ENCODE measurements at regions not wholly inside any gene's neighbourhood (a gene's known extent, or its start where the extent isn't known, plus 50 kb on each side); places are given as distances from the start of the nearest gene placed in this dataset.

- Histone ChIP-seq H3K14ac (ENCODE audit: low read length) (no peak overlapping the region), H3K4me1 (ENCODE audit: control insufficient read depth in 2 of 2, insufficient read depth in 1 of 2, low read depth in 1 of 2, low read length in 2 of 2) (no peaks in the 10 kb centered on the region), H3K9ac (ENCODE audit: low read depth, low read length, poor library complexity) (no peak overlapping the region), H3K18ac (ENCODE audit: low read length) (no peak overlapping the region), H4K91ac (ENCODE audit: low read depth, low read length, poor library complexity) (no peak overlapping the region), H3K9me3 (replicated peaks in 1 of 2; ENCODE audit: control insufficient read depth in 2 of 2, insufficient read depth in 1 of 2, low read depth in 1 of 2, low read length in 2 of 2) (no peaks in the 10 kb centered on the region), H2BK15ac (ENCODE audit: low read length) (no peak overlapping the region), H2BK5ac (ENCODE audit: low read length) (no peak overlapping the region), H2AFZ (ENCODE audit: low read length) (no peak overlapping the region), H4K8ac (ENCODE audit: low read depth, low read length) (no peak overlapping the region), H3K79me1 (ENCODE audit: low read depth, low read length) (no peaks in the 10 kb centered on the region), H3K4me3 (ENCODE audit: low read length in 2 of 2) (no peak overlapping the region), H3K36me3 (replicated peaks in 1 of 2; ENCODE audit: control insufficient read depth in 2 of 2, insufficient read depth in 2 of 2, low read length in 2 of 2) (no peaks in the 10 kb centered on the region), H2BK12ac (ENCODE audit: low read length) (no peak overlapping the region), H2AK5ac (ENCODE audit: low read depth, low read length) (no peak overlapping the region), H3K23ac (ENCODE audit: low read depth, low read length, poor library complexity) (no peak overlapping the region), H2BK120ac (ENCODE audit: low read depth, low read length) (no peak overlapping the region), H3K4me2 (ENCODE audit: insufficient read depth, low read length, poor library complexity, severe bottlenecking) (no peak overlapping the region), H3K4ac (ENCODE audit: low read length) (no peak overlapping the region), H3K27ac (replicated peaks; ENCODE audit: low read length) (no peak overlapping the region), H3K27me3 (ENCODE audit: control insufficient read depth in 3 of 3, insufficient read depth in 3 of 3, low read depth in 1 of 3, low read length in 3 of 3) (peaks cover 0 to 3% (median 0%) of the 10 kb centered on the region in 3 experiments)
- WGBS, 2 donors (ENCODE audit: extremely low coverage in 2 of 2, insufficient read length in 2 of 2, insufficient replicate concordance in 1 of 2), result no CpG with 5 or more reads among the region's 2 CpGs
- DNase-seq (ENCODE audit: low spot score), result no peak
Observed at GRCh38 chr10:83037653-83038052, 1101.7 kb upstream of the GHITM start.

GRCh38 chr10:83038631-83039030 lies 1100.7 kb upstream of the GHITM start:
- no peaks in the 10 kb centered on the region for H3K36me3 ChIP-seq (replicated peaks in 1 of 2; ENCODE audit: control insufficient read depth in 2 of 2, insufficient read depth in 2 of 2, low read length in 2 of 2)
- no peak overlapping the region for H3K4me3 ChIP-seq (ENCODE audit: low read length in 2 of 2)
- H3K23ac ChIP-seq (ENCODE audit: low read depth, low read length, poor library complexity), result no peak overlapping the region
- no peak overlapping the region for H3K9ac ChIP-seq (ENCODE audit: low read depth, low read length, poor library complexity)
- H2BK5ac ChIP-seq (ENCODE audit: low read length), result no peak overlapping the region
- H3K4ac ChIP-seq (ENCODE audit: low read length), result no peak overlapping the region
- no peak overlapping the region for H3K14ac ChIP-seq (ENCODE audit: low read length)
- peaks cover 0 to 3% (median 0%) of the 10 kb centered on the region in 3 experiments for H3K27me3 ChIP-seq (ENCODE audit: control insufficient read depth in 3 of 3, insufficient read depth in 3 of 3, low read depth in 1 of 3, low read length in 3 of 3)
- no peak overlapping the region for H4K8ac ChIP-seq (ENCODE audit: low read depth, low read length)
- no peak overlapping the region for H2BK120ac ChIP-seq (ENCODE audit: low read depth, low read length)
- H4K91ac ChIP-seq (ENCODE audit: low read depth, low read length, poor library complexity), result no peak overlapping the region
- DNase-seq (ENCODE audit: low spot score), result no peak
- H2AFZ ChIP-seq (ENCODE audit: low read length), result no peak overlapping the region
- H3K4me2 ChIP-seq (ENCODE audit: insufficient read depth, low read length, poor library complexity, severe bottlenecking), result no peak overlapping the region
- no peak overlapping the region for H2BK12ac ChIP-seq (ENCODE audit: low read length)
- H3K9me3 ChIP-seq (replicated peaks in 1 of 2; ENCODE audit: control insufficient read depth in 2 of 2, insufficient read depth in 1 of 2, low read depth in 1 of 2, low read length in 2 of 2), result no peaks in the 10 kb centered on the region
- H3K18ac ChIP-seq (ENCODE audit: low read length), result no peak overlapping the region
- WGBS, 2 donors (ENCODE audit: extremely low coverage in 2 of 2, insufficient read length in 2 of 2, insufficient replicate concordance in 1 of 2), result no CpG with 5 or more reads among the region's 2 CpGs
- H3K4me1 ChIP-seq (ENCODE audit: control insufficient read depth in 2 of 2, insufficient read depth in 1 of 2, low read depth in 1 of 2, low read length in 2 of 2), result no peaks in the 10 kb centered on the region
- no peak overlapping the region for H2AK5ac ChIP-seq (ENCODE audit: low read depth, low read length)
- H3K27ac ChIP-seq (replicated peaks; ENCODE audit: low read length), result no peak overlapping the region
- no peak overlapping the region for H2BK15ac ChIP-seq (ENCODE audit: low read length)
- no peaks in the 10 kb centered on the region for H3K79me1 ChIP-seq (ENCODE audit: low read depth, low read length)

- no peak overlapping the region for H2AK5ac ChIP-seq (ENCODE audit: low read depth, low read length)
- no peak overlapping the region for H3K14ac ChIP-seq (ENCODE audit: low read length)
- H3K27me3 ChIP-seq (ENCODE audit: control insufficient read depth in 3 of 3, insufficient read depth in 3 of 3, low read depth in 1 of 3, low read length in 3 of 3), result no peaks in the 10 kb centered on the region
- no peak overlapping the region for H4K8ac ChIP-seq (ENCODE audit: low read depth, low read length)
- H3K36me3 ChIP-seq (replicated peaks in 1 of 2; ENCODE audit: control insufficient read depth in 2 of 2, insufficient read depth in 2 of 2, low read length in 2 of 2), result no peaks in the 10 kb centered on the region
- no peak overlapping the region for H4K91ac ChIP-seq (ENCODE audit: low read depth, low read length, poor library complexity)
- no peak overlapping the region for H3K4me2 ChIP-seq (ENCODE audit: insufficient read depth, low read length, poor library complexity, severe bottlenecking)
- H3K4me3 ChIP-seq (ENCODE audit: low read length in 2 of 2), result no peak overlapping the region
- no peak overlapping the region for H3K18ac ChIP-seq (ENCODE audit: low read length)
- no peaks in the 10 kb centered on the region for H3K79me1 ChIP-seq (ENCODE audit: low read depth, low read length)
- no peak overlapping the region for H2BK120ac ChIP-seq (ENCODE audit: low read depth, low read length)
- no peak overlapping the region for H3K27ac ChIP-seq (replicated peaks; ENCODE audit: low read length)
- no peaks in the 10 kb centered on the region for H3K9me3 ChIP-seq (replicated peaks in 1 of 2; ENCODE audit: control insufficient read depth in 2 of 2, insufficient read depth in 1 of 2, low read depth in 1 of 2, low read length in 2 of 2)
- H2BK5ac ChIP-seq (ENCODE audit: low read length), result no peak overlapping the region
- H3K4me1 ChIP-seq (ENCODE audit: control insufficient read depth in 2 of 2, insufficient read depth in 1 of 2, low read depth in 1 of 2, low read length in 2 of 2), result no peaks in the 10 kb centered on the region
- no peak overlapping the region for H2AFZ ChIP-seq (ENCODE audit: low read length)
- DNase-seq (ENCODE audit: low spot score), result no peak
- H2BK15ac ChIP-seq (ENCODE audit: low read length), result no peak overlapping the region
- H3K23ac ChIP-seq (ENCODE audit: low read depth, low read length, poor library complexity), result no peak overlapping the region
- no peak overlapping the region for H3K9ac ChIP-seq (ENCODE audit: low read depth, low read length, poor library complexity)
- no CpG with 5 or more reads among the region's 4 CpGs for WGBS, 2 donors (ENCODE audit: extremely low coverage in 2 of 2, insufficient read length in 2 of 2, insufficient replicate concordance in 1 of 2)
- H2BK12ac ChIP-seq (ENCODE audit: low read length), result no peak overlapping the region
- no peak overlapping the region for H3K4ac ChIP-seq (ENCODE audit: low read length)
Observed at GRCh38 chr10:83045731-83046130, 1093.6 kb upstream of the GHITM start.

- no peaks in the 10 kb centered on the region for H3K9me3 ChIP-seq (replicated peaks in 1 of 2; ENCODE audit: control insufficient read depth in 2 of 2, insufficient read depth in 1 of 2, low read depth in 1 of 2, low read length in 2 of 2)
- H3K27me3 ChIP-seq (ENCODE audit: control insufficient read depth in 3 of 3, insufficient read depth in 3 of 3, low read depth in 1 of 3, low read length in 3 of 3), result no peaks in the 10 kb centered on the region
- no peak overlapping the region for H2BK15ac ChIP-seq (ENCODE audit: low read length)
- no peak for DNase-seq (ENCODE audit: low spot score)
- no peak overlapping the region for H2BK120ac ChIP-seq (ENCODE audit: low read depth, low read length)
- no peak overlapping the region for H4K8ac ChIP-seq (ENCODE audit: low read depth, low read length)
- no peak overlapping the region for H2AK5ac ChIP-seq (ENCODE audit: low read depth, low read length)
- no peak overlapping the region for H3K4me3 ChIP-seq (ENCODE audit: low read length in 2 of 2)
- no peak overlapping the region for H3K27ac ChIP-seq (replicated peaks; ENCODE audit: low read length)
- no peak overlapping the region for H3K9ac ChIP-seq (ENCODE audit: low read depth, low read length, poor library complexity)
- no peaks in the 10 kb centered on the region for H3K4me1 ChIP-seq (ENCODE audit: control insufficient read depth in 2 of 2, insufficient read depth in 1 of 2, low read depth in 1 of 2, low read length in 2 of 2)
- no peak overlapping the region for H3K14ac ChIP-seq (ENCODE audit: low read length)
- no peak overlapping the region for H3K4ac ChIP-seq (ENCODE audit: low read length)
- H2BK12ac ChIP-seq (ENCODE audit: low read length), result no peak overlapping the region
- WGBS, 2 donors (ENCODE audit: extremely low coverage in 2 of 2, insufficient read length in 2 of 2, insufficient replicate concordance in 1 of 2), result no CpG with 5 or more reads among the region's 3 CpGs
- H3K36me3 ChIP-seq (replicated peaks in 1 of 2; ENCODE audit: control insufficient read depth in 2 of 2, insufficient read depth in 2 of 2, low read length in 2 of 2), result no peaks in the 10 kb centered on the region
- H2AFZ ChIP-seq (ENCODE audit: low read length), result no peak overlapping the region
- H3K79me1 ChIP-seq (ENCODE audit: low read depth, low read length), result no peaks in the 10 kb centered on the region
- no peak overlapping the region for H3K18ac ChIP-seq (ENCODE audit: low read length)
- H4K91ac ChIP-seq (ENCODE audit: low read depth, low read length, poor library complexity), result no peak overlapping the region
- no peak overlapping the region for H3K23ac ChIP-seq (ENCODE audit: low read depth, low read length, poor library complexity)
- H3K4me2 ChIP-seq (ENCODE audit: insufficient read depth, low read length, poor library complexity, severe bottlenecking), result no peak overlapping the region
- H2BK5ac ChIP-seq (ENCODE audit: low read length), result no peak overlapping the region
Observed at GRCh38 chr10:83050815-83051214, 1088.5 kb upstream of the GHITM start.
